ENCODE measurements at regions not wholly inside any gene's neighbourhood (a gene's known extent, or its start where the extent isn't known, plus 50 kb on each side); places are given as distances from the start of the nearest gene placed in this dataset.
A peak's percentile ranks its signal among the peaks of the same experiment; 100 is the strongest.

DNA sequence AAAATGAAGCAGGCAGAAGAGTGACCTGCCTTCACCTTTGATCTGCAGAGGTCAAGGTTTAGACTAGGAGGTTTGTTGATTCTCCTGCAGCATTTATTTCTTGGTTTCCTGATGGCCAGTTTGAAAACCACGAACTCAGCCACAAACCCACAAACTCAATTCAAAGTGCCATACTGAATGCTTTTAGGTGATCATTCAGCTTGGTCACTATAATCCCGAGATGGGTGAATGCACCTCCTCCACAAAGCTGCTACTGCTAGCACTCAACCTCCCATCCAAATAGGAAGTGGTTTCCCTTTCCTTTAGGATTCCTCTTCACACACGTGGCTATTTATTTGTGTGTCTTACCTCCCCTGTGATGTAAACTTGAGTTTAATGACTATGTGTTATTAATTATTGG is 225.2 kb downstream of the MID1 start:
- DNase-seq: no peak
- intact Hi-C loops (cut with DNase I; ENCODE audit: low total_unique reads): no loop called here
- H3K27ac ChIP-seq: peak overlapping the region in 1 of 8 donors; percentile 28
- 21 to 50% (median 40%) methylated on average over 3 of the region's 3 CpGs for WGBS, 5 donors
- H3K4me3 ChIP-seq: no peak overlapping the region
- TF ChIP-seq POLR2A (IDR thresholded peaks at IDR 0.05) (no peak), POLR2AphosphoS5 (IDR thresholded peaks at IDR 0.05) (no peak)
- TF ChIP-seq, protein P1, sequence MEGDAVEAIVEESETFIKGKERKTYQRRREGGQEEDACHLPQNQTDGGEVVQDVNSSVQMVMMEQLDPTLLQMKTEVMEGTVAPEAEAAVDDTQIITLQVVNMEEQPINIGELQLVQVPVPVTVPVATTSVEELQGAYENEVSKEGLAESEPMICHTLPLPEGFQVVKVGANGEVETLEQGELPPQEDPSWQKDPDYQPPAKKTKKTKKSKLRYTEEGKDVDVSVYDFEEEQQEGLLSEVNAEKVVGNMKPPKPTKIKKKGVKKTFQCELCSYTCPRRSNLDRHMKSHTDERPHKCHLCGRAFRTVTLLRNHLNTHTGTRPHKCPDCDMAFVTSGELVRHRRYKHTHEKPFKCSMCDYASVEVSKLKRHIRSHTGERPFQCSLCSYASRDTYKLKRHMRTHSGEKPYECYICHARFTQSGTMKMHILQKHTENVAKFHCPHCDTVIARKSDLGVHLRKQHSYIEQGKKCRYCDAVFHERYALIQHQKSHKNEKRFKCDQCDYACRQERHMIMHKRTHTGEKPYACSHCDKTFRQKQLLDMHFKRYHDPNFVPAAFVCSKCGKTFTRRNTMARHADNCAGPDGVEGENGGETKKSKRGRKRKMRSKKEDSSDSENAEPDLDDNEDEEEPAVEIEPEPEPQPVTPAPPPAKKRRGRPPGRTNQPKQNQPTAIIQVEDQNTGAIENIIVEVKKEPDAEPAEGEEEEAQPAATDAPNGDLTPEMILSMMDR (IDR thresholded peaks at IDR 0.05 in 8 of 11, conservative IDR thresholded peaks at IDR 0.05 in 3 of 11): no peak
- H3K4me1 ChIP-seq: no peaks in the 10 kb centered on the region
- H3K27me3 ChIP-seq (replicated peaks in 1 of 7): no peaks in the 10 kb centered on the region
- H3K36me3 ChIP-seq: no peaks in the 10 kb centered on the region
- H3K9me3 ChIP-seq: no peaks in the 10 kb centered on the region

Measured in spleen (tissue), 11 donors.